Activated CD8-positive, alpha-beta T cell treated with anti-CD3 and anti-CD28 coated beads, Interleukin-2, amount 10 ng/mL, durations not matched to agents 7 days and 5 days (primary cell): ENCODE measurements at regions not wholly inside any gene's neighbourhood (a gene's known extent, or its start where the extent isn't known, plus 50 kb on each side); places are given as distances from the start of the nearest gene placed in this dataset.

Experiments used
- ATAC-seq: fragments of 150-1000 bp; cut with Tn5 transposase; one replicate; pipeline ENCODE4 v1.10.0; 2021; ENCODE audit warnings: moderate library complexity
- CTCF ChIA-PET: fragments of 350-600 bp; sonication (Branson Sonifier 250); formaldehyde crosslinking; loops from one replicate; lab custom pipeline; 2021; ENCODE audit warnings: antibody characterized with exemption; lab: Charles Lee
- POLR2A ChIA-PET: fragments of 350-600 bp; sonication (Branson Sonifier 250); formaldehyde crosslinking; loops from one replicate; lab custom pipeline; 2021; ENCODE audit warnings: antibody characterized with exemption; lab: Charles Lee
- DNase-seq: peaks from one replicate; pipeline ENCODE4 v3.0.0-alpha.2; 2020
- H3K27ac Mint-ChIP-seq: one replicate; pipeline ENCODE4 v1.8.0; 2021; ENCODE audit warnings: mild to moderate bottlenecking, mixed read lengths
- H3K27me3 Mint-ChIP-seq: one replicate; pipeline ENCODE4 v1.8.0; 2021; ENCODE audit warnings: low read depth, mixed read lengths
- H3K36me3 Mint-ChIP-seq: one replicate; pipeline ENCODE4 v1.8.0; 2021; ENCODE audit warnings: low read depth, mixed read lengths
- H3K4me1 Mint-ChIP-seq: one replicate; pipeline ENCODE4 v1.8.0; 2021; ENCODE audit warnings: low read depth, mixed read lengths
- H3K4me3 Mint-ChIP-seq: one replicate; pipeline ENCODE4 v1.8.0; 2021; ENCODE audit warnings: mild to moderate bottlenecking, mixed read lengths
- H3K9me3 Mint-ChIP-seq: one replicate; pipeline ENCODE4 v1.8.0; 2022; ENCODE audit warnings: mixed read lengths; ENCODE audit not compliant: insufficient read depth

- Mint-ChIP-seq H3K4me1 (peaks cover 20% of the 10 kb centered on the region), H3K4me3 (no peak overlapping the region), H3K36me3 (no peaks in the 10 kb centered on the region), H3K27ac (no peak overlapping the region), H3K9me3 (no peaks in the 10 kb centered on the region), H3K27me3 (no peaks in the 10 kb centered on the region)
- CTCF ChIA-PET: interaction anchor here (1.0 to 2.8 kb wide), 5 partner anchors 10 to 604 kb away, joined by 3 to 9 read pairs (median 3); no protein-coding TSS in a partner anchor
- POLR2A ChIA-PET: interaction anchor here (3.0 kb wide), 1 partner anchor 160 kb away, joined by 10 read pairs; the partner anchor contains the start of gene BTG1
- ATAC-seq (no peak), DNase-seq (no peak)
These were observed 160.5 kb downstream of the BTG1 start for GRCh38 chr12:91985002-91985787.

GRCh38 chr12:91984556-91984955, 161.1 kb downstream of the BTG1 start:
- ChIA-PET POLR2A (interaction anchor here (3.0 kb wide), 1 partner anchor 161 kb away, joined by 10 read pairs; the partner anchor contains the start of gene BTG1), CTCF (interaction anchor here (1.3 to 1.4 kb wide), 2 partner anchors 10 to 603 kb away, joined by 3 read pairs; no protein-coding TSS in a partner anchor)
- DNase-seq (no peak), ATAC-seq (no peak)
- H3K27ac Mint-ChIP-seq: no peak overlapping the region
- H3K36me3 Mint-ChIP-seq: no peaks in the 10 kb centered on the region
- no peaks in the 10 kb centered on the region for H3K9me3 Mint-ChIP-seq
- H3K4me3 Mint-ChIP-seq: no peak overlapping the region
- no peaks in the 10 kb centered on the region for H3K27me3 Mint-ChIP-seq
- peaks cover 20% of the 10 kb centered on the region for H3K4me1 Mint-ChIP-seq

- Mint-ChIP-seq H3K4me1 (peaks cover 21% of the 10 kb centered on the region), H3K36me3 (no peaks in the 10 kb centered on the region), H3K4me3 (no peak overlapping the region), H3K27ac (no peak overlapping the region), H3K27me3 (no peaks in the 10 kb centered on the region), H3K9me3 (no peaks in the 10 kb centered on the region)
- ChIA-PET CTCF (interaction anchor here (1.3 to 1.6 kb wide), 2 partner anchors 7 to 10 kb away, joined by 3 to 4 read pairs; no protein-coding TSS in a partner anchor), POLR2A (interaction anchor here (0.5 to 3.0 kb wide), 2 partner anchors 161 to 244 kb away, joined by 3 to 10 read pairs; partner anchors contain the start of gene BTG1)
- ATAC-seq (no peak), DNase-seq (no peak)
These were observed 161.7 kb downstream of the BTG1 start for GRCh38 chr12:91983935-91984334.

- ATAC-seq (no peak), DNase-seq (no peak)
- H3K4me1 Mint-ChIP-seq: peaks cover 31% of the 10 kb centered on the region
- no peak overlapping the region for H3K27ac Mint-ChIP-seq
- H3K27me3 Mint-ChIP-seq: no peaks in the 10 kb centered on the region
- peaks cover 8% of the 10 kb centered on the region for H3K36me3 Mint-ChIP-seq
- no peak overlapping the region for H3K4me3 Mint-ChIP-seq
- H3K9me3 Mint-ChIP-seq: no peaks in the 10 kb centered on the region
- ChIA-PET POLR2A (interaction anchor here (0.9 to 3.0 kb wide), 2 partner anchors 56 to 162 kb away, joined by 4 to 10 read pairs; partner anchors contain the start of gene BTG1), CTCF (interaction anchor here (1.1 to 1.6 kb wide), 5 partner anchors 8 to 171 kb away, joined by 3 to 6 read pairs (median 4); no protein-coding TSS in a partner anchor)
These were observed 162.7 kb downstream of the BTG1 start for GRCh38 chr12:91982946-91983345.

- ATAC-seq (no peak), DNase-seq (no peak)
- no peaks in the 10 kb centered on the region for H3K9me3 Mint-ChIP-seq
- H3K27ac Mint-ChIP-seq: no peak overlapping the region
- H3K27me3 Mint-ChIP-seq: no peaks in the 10 kb centered on the region
- H3K4me1 Mint-ChIP-seq: peaks cover 25% of the 10 kb centered on the region
- H3K4me3 Mint-ChIP-seq: no peak overlapping the region
- ChIA-PET POLR2A (interaction anchor here (1.0 kb wide), 1 partner anchor 163 kb away, joined by 4 read pairs; no protein-coding TSS in a partner anchor), CTCF (no interaction called here)
- peaks cover 16% of the 10 kb centered on the region for H3K36me3 Mint-ChIP-seq
These were observed 165.2 kb downstream of the BTG1 start for GRCh38 chr12:91980389-91980821.

GRCh38 chr12:91978143-91978542, 167.5 kb downstream of the BTG1 start:
- POLR2A ChIA-PET: no interaction called here
- CTCF ChIA-PET: no interaction called here
- Mint-ChIP-seq H3K27me3 (no peaks in the 10 kb centered on the region), H3K27ac (peak overlapping the region; percentile 68), H3K36me3 (peaks cover 16% of the 10 kb centered on the region), H3K9me3 (no peaks in the 10 kb centered on the region), H3K4me3 (no peak overlapping the region), H3K4me1 (peaks cover 16% of the 10 kb centered on the region)
- DNase-seq: peak; percentile 47
- peak; percentile 78 for ATAC-seq

DNA sequence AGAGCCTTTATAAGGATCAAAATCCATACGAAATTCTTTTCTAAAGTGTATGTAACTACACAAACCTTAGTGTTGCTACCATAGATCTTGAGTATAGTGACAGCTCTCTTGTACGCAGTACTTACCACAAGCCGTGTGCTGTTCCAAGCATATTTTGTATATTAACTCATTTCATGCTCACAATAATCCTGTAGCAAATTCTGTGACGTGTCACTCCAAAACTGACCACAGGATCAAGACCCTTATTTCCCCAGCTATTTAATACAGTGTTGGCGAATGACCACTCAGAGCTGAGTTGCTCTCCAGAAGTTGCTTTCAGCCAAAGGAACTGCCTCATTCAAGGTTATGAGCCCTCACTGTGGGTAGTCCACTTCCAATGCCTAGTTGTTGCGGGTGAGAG, 169.8 kb downstream of the BTG1 start:
- Mint-ChIP-seq H3K4me3 (no peak overlapping the region), H3K27me3 (no peaks in the 10 kb centered on the region), H3K27ac (no peak overlapping the region), H3K36me3 (peaks cover 19% of the 10 kb centered on the region), H3K4me1 (peaks cover 16% of the 10 kb centered on the region), H3K9me3 (peaks cover 4% of the 10 kb centered on the region)
- CTCF ChIA-PET: no interaction called here
- DNase-seq (no peak), ATAC-seq (no peak)
- POLR2A ChIA-PET: no interaction called here

GRCh38 chr12:91974541-91975085, 171.0 kb downstream of the BTG1 start:
- Mint-ChIP-seq H3K36me3 (peaks cover 19% of the 10 kb centered on the region), H3K27ac (no peak overlapping the region)
- ATAC-seq: no peak

GRCh38 chr12:91973813-91974212, 171.8 kb downstream of the BTG1 start:
- peaks cover 18% of the 10 kb centered on the region for H3K36me3 Mint-ChIP-seq
- H3K4me1 Mint-ChIP-seq: peaks cover 14% of the 10 kb centered on the region
- ATAC-seq (no peak), DNase-seq (no peak)
- CTCF ChIA-PET: interaction anchor here (1.6 kb wide), 1 partner anchor 11 kb away, joined by 3 read pairs; no protein-coding TSS in a partner anchor
- no peak overlapping the region for H3K27ac Mint-ChIP-seq
- H3K9me3 Mint-ChIP-seq: peaks cover 16% of the 10 kb centered on the region
- H3K4me3 Mint-ChIP-seq: no peak overlapping the region
- H3K27me3 Mint-ChIP-seq: no peaks in the 10 kb centered on the region
- POLR2A ChIA-PET: no interaction called here

More at GRCh38 chr12:91974541-91975085, 171.0 kb downstream of the BTG1 start:
- no peak for DNase-seq
- Mint-ChIP-seq H3K9me3 (peaks cover 14% of the 10 kb centered on the region), H3K4me1 (peaks cover 16% of the 10 kb centered on the region), H3K4me3 (no peak overlapping the region), H3K27me3 (no peaks in the 10 kb centered on the region)
- POLR2A ChIA-PET: no interaction called here
- CTCF ChIA-PET: interaction anchor here (0.9 to 1.6 kb wide), 2 partner anchors 10 to 593 kb away, joined by 3 read pairs; no protein-coding TSS in a partner anchor

DNA sequence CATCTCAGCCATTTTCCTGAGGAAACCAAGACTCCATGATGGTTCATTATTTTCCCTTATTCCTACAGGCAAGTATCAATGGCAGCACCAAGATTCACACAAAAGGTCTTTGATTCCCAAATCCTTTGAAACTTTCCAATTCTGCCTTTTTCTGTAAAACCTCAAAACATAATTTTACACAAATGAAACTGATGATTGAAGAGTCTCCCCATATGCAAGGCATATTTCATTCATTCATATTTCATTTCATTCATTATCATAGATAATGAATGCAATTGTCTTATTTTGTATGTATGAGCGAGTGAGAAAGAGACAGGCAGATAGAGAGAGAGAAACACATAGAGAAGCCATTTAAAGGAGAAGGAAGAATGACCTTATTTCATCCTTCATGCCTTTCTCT, 172.8 kb downstream of the BTG1 start:
- Mint-ChIP-seq H3K27ac (no peak overlapping the region), H3K27me3 (no peaks in the 10 kb centered on the region), H3K4me3 (no peak overlapping the region), H3K9me3 (peaks cover 16% of the 10 kb centered on the region), H3K36me3 (peaks cover 10% of the 10 kb centered on the region), H3K4me1 (peaks cover 5% of the 10 kb centered on the region)
- POLR2A ChIA-PET: no interaction called here
- ATAC-seq (no peak), DNase-seq (no peak)
- CTCF ChIA-PET: no interaction called here

DNA sequence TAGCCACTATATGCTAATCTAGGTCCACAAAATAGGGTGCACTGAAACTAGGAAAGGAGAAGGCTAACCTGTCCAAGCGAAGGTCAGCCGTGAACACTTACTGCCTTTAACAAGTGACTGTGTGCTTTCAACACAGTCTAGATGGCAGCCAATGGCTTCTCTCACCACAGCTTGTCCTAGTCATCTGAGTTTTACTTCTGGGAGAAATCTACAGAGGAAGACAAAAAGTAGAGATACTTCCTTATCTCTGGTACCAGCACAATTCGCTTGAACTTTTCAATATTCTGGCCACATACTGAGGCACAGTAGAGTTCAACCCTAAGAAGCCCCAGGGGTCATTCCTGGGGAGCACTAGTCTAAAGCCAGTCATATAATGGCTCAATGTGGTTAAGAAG, 176.9 kb downstream of the BTG1 start:
- Mint-ChIP-seq H3K9me3 (peaks cover 16% of the 10 kb centered on the region), H3K27me3 (no peaks in the 10 kb centered on the region), H3K36me3 (peaks cover 3% of the 10 kb centered on the region), H3K4me1 (no peaks in the 10 kb centered on the region), H3K27ac (no peak overlapping the region), H3K4me3 (no peak overlapping the region)
- ATAC-seq (no peak), DNase-seq (no peak)
- ChIA-PET POLR2A (no interaction called here), CTCF (interaction anchor here (1.0 kb wide), 1 partner anchor 168 kb away, joined by 3 read pairs; no protein-coding TSS in a partner anchor)
